ENCODE measurements at regions not wholly inside any gene's neighbourhood (a gene's known extent, or its start where the extent isn't known, plus 50 kb on each side); places are given as distances from the start of the nearest gene placed in this dataset.

GRCh38 chr10:21076381-21076780 lies 179.3 kb upstream of the NEBL start:
- Mint-ChIP-seq H3K27ac (no peak overlapping the region), H3K36me3 (ENCODE audit: low read depth) (no peaks in the 10 kb centered on the region), H3K9me3 (no peaks in the 10 kb centered on the region), H3K4me3 (no peak overlapping the region), H3K27me3 (peaks cover 5% of the 10 kb centered on the region), H3K4me1 (ENCODE audit: low read depth) (no peaks in the 10 kb centered on the region)
- CTCF ChIA-PET: no interaction called here
- ATAC-seq: no peak
- intact Hi-C loops (cut with micrococcal nuclease): no loop called here
- DNase-seq: no peak
- TF ChIP-seq, protein P1, sequence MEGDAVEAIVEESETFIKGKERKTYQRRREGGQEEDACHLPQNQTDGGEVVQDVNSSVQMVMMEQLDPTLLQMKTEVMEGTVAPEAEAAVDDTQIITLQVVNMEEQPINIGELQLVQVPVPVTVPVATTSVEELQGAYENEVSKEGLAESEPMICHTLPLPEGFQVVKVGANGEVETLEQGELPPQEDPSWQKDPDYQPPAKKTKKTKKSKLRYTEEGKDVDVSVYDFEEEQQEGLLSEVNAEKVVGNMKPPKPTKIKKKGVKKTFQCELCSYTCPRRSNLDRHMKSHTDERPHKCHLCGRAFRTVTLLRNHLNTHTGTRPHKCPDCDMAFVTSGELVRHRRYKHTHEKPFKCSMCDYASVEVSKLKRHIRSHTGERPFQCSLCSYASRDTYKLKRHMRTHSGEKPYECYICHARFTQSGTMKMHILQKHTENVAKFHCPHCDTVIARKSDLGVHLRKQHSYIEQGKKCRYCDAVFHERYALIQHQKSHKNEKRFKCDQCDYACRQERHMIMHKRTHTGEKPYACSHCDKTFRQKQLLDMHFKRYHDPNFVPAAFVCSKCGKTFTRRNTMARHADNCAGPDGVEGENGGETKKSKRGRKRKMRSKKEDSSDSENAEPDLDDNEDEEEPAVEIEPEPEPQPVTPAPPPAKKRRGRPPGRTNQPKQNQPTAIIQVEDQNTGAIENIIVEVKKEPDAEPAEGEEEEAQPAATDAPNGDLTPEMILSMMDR (IDR thresholded peaks at IDR 0.05): no peak
- POLR2A ChIA-PET: no interaction called here

DNA sequence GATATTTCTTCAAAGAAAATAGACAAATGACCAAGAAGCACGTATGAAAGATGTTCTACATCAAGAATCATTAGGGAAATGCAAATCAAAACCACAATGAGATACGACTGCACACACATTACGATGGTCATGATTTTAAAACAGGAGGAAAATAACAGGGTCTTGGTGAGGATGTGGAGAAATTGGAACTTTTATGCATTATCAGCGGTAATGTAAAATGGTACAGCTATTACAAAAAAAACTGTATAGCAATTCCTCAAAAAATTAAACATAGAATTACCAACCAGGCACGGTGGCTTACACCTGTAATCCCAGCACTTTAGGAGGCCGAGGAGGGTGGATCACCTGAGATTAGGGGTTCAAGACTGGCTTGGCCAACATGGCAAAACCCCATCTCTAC lies 178.8 kb upstream of the NEBL start:
- intact Hi-C loops (cut with micrococcal nuclease): no loop called here
- Mint-ChIP-seq H3K27ac (no peak overlapping the region), H3K36me3 (ENCODE audit: low read depth) (no peaks in the 10 kb centered on the region), H3K4me1 (ENCODE audit: low read depth) (no peaks in the 10 kb centered on the region), H3K27me3 (peaks cover 4% of the 10 kb centered on the region), H3K9me3 (no peaks in the 10 kb centered on the region), H3K4me3 (no peak overlapping the region)
- no peak for DNase-seq
- CTCF ChIA-PET: no interaction called here
- TF ChIP-seq, protein P1 (IDR thresholded peaks at IDR 0.05): no peak
- ATAC-seq: no peak
- POLR2A ChIA-PET: no interaction called here

DNA sequence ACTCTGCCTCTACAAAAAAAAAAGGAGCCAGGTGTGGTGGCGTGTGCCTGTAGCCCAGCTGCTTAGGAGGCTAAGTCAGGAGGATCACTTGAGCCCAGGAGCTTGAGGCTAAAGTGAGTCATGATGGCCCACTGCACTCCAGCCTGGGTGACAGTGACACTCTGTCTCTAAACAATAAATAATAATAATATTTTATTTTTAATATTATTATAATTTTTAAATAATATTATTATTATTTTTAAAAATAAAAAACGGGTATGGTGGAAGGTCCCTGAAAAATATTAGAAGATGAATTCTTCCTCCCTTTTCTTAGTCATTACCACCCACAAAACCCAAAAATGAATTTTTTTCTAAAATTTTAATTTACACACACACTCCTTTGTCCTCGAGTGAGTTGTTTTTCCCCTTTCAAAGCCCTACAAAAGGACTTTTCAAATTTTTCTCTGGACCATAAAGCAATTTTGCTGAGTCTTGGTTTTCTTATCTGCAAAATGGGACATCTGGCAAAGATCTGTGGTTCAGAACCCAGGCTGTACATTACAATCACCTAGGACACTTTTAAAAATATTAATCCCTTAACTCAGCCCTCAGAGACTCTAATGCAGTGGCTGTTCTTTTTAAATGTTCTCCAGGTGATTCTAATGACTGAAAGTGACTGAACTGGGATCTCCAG lies 174.0 kb upstream of the NEBL start:
- Mint-ChIP-seq H3K4me1 (ENCODE audit: low read depth) (no peaks in the 10 kb centered on the region), H3K36me3 (ENCODE audit: low read depth) (no peaks in the 10 kb centered on the region), H3K27me3 (peaks cover 3% of the 10 kb centered on the region), H3K27ac (no peak overlapping the region), H3K4me3 (no peak overlapping the region), H3K9me3 (no peaks in the 10 kb centered on the region)
- ChIA-PET CTCF (no interaction called here), POLR2A (no interaction called here)
- intact Hi-C loops (cut with micrococcal nuclease): no loop called here
- TF ChIP-seq, protein P1 (IDR thresholded peaks at IDR 0.05): no peak
- ATAC-seq: no peak
- no peak for DNase-seq

- Mint-ChIP-seq H3K9me3 (no peaks in the 10 kb centered on the region), H3K27me3 (peaks cover 3% of the 10 kb centered on the region), H3K36me3 (ENCODE audit: low read depth) (no peaks in the 10 kb centered on the region), H3K27ac (no peak overlapping the region), H3K4me1 (ENCODE audit: low read depth) (no peaks in the 10 kb centered on the region), H3K4me3 (no peak overlapping the region)
- no peak for ATAC-seq
- ChIA-PET CTCF (no interaction called here), POLR2A (no interaction called here)
- no peak for DNase-seq
- intact Hi-C loops (cut with micrococcal nuclease): no loop called here
- TF ChIP-seq, protein P1 (IDR thresholded peaks at IDR 0.05): no peak
These were observed 173.0 kb upstream of the NEBL start for GRCh38 chr10:21069929-21070700.

- DNase-seq: no peak
- intact Hi-C loops (cut with micrococcal nuclease): no loop called here
- ATAC-seq: no peak
- TF ChIP-seq, protein P1 (IDR thresholded peaks at IDR 0.05): no peak
- Mint-ChIP-seq H3K4me3 (no peak overlapping the region), H3K9me3 (no peaks in the 10 kb centered on the region), H3K27ac (no peak overlapping the region), H3K36me3 (ENCODE audit: low read depth) (no peaks in the 10 kb centered on the region), H3K4me1 (ENCODE audit: low read depth) (no peaks in the 10 kb centered on the region), H3K27me3 (peaks cover 3% of the 10 kb centered on the region)
- CTCF ChIA-PET: no interaction called here
- POLR2A ChIA-PET: no interaction called here
These were observed 172.2 kb upstream of the NEBL start for GRCh38 chr10:21069278-21069677.
